ENCODE measurements at regions not wholly inside any gene's neighbourhood (a gene's known extent, or its start where the extent isn't known, plus 50 kb on each side); places are given as distances from the start of the nearest gene placed in this dataset.

- ATAC-seq (replicated peaks in 1 of 2) (no peak), DNase-seq (no peak)
- no peaks in the 10 kb centered on the region for H3K9me3 Mint-ChIP-seq
- H3K27ac Mint-ChIP-seq, result no peak overlapping the region
- H3K4me1 Mint-ChIP-seq (ENCODE audit: low read depth), result no peaks in the 10 kb centered on the region
- no peaks in the 10 kb centered on the region for H3K36me3 Mint-ChIP-seq (ENCODE audit: insufficient read depth in 2 of 2)
- no peak overlapping the region for H3K4me3 Mint-ChIP-seq
- no peaks in the 10 kb centered on the region for H3K27me3 Mint-ChIP-seq (ENCODE audit: low read depth)
Measured at GRCh38 chr2:15802657-15803542, 137.4 kb upstream of the MYCN start.

GRCh38 chr2:15803543-15804245 is 136.7 kb upstream of the MYCN start:
- no peak for ATAC-seq (replicated peaks in 1 of 2)
- Mint-ChIP-seq H3K36me3 (ENCODE audit: insufficient read depth in 2 of 2) (no peaks in the 10 kb centered on the region), H3K9me3 (no peaks in the 10 kb centered on the region), H3K27me3 (ENCODE audit: low read depth) (no peaks in the 10 kb centered on the region), H3K4me1 (ENCODE audit: low read depth) (no peaks in the 10 kb centered on the region), H3K27ac (no peak overlapping the region), H3K4me3 (no peak overlapping the region)
- DNase-seq, result no peak

- H3K4me1 Mint-ChIP-seq (ENCODE audit: low read depth), result no peaks in the 10 kb centered on the region
- no peak overlapping the region for H3K27ac Mint-ChIP-seq
- no peak for ATAC-seq (replicated peaks in 1 of 2)
- H3K36me3 Mint-ChIP-seq (ENCODE audit: insufficient read depth in 2 of 2), result no peaks in the 10 kb centered on the region
- DNase-seq, result no peak
- H3K27me3 Mint-ChIP-seq (ENCODE audit: low read depth), result no peaks in the 10 kb centered on the region
- no peaks in the 10 kb centered on the region for H3K9me3 Mint-ChIP-seq
- H3K4me3 Mint-ChIP-seq, result no peak overlapping the region
Measured at GRCh38 chr2:15804246-15804619, 136.1 kb upstream of the MYCN start.

GRCh38 chr2:15804691-15805090 is 135.7 kb upstream of the MYCN start:
- DNase-seq (no peak), ATAC-seq (replicated peaks in 1 of 2) (no peak)
- H3K36me3 Mint-ChIP-seq (ENCODE audit: insufficient read depth in 2 of 2), result no peaks in the 10 kb centered on the region
- H3K4me3 Mint-ChIP-seq, result no peak overlapping the region
- no peaks in the 10 kb centered on the region for H3K9me3 Mint-ChIP-seq
- no peaks in the 10 kb centered on the region for H3K4me1 Mint-ChIP-seq (ENCODE audit: low read depth)
- H3K27me3 Mint-ChIP-seq (ENCODE audit: low read depth), result no peaks in the 10 kb centered on the region
- H3K27ac Mint-ChIP-seq, result no peak overlapping the region

- H3K36me3 Mint-ChIP-seq (ENCODE audit: insufficient read depth in 2 of 2), result no peaks in the 10 kb centered on the region
- H3K9me3 Mint-ChIP-seq, result no peaks in the 10 kb centered on the region
- no peak for ATAC-seq (replicated peaks in 1 of 2)
Measured at GRCh38 chr2:15805206-15805605, 135.1 kb upstream of the MYCN start.

GRCh38 chr2:15805772-15806171 is 134.6 kb upstream of the MYCN start:
- no peak overlapping the region for H3K27ac Mint-ChIP-seq
- H3K4me3 Mint-ChIP-seq, result no peak overlapping the region
- ATAC-seq (replicated peaks in 1 of 2) (no peak), DNase-seq (no peak)
- no peaks in the 10 kb centered on the region for H3K4me1 Mint-ChIP-seq (ENCODE audit: low read depth)
- no peaks in the 10 kb centered on the region for H3K27me3 Mint-ChIP-seq (ENCODE audit: low read depth)
- H3K9me3 Mint-ChIP-seq, result no peaks in the 10 kb centered on the region
- H3K36me3 Mint-ChIP-seq (ENCODE audit: insufficient read depth in 2 of 2), result no peaks in the 10 kb centered on the region

More at GRCh38 chr2:15805206-15805605, 135.1 kb upstream of the MYCN start:
- Mint-ChIP-seq H3K4me1 (ENCODE audit: low read depth) (no peaks in the 10 kb centered on the region), H3K27me3 (ENCODE audit: low read depth) (no peaks in the 10 kb centered on the region), H3K27ac (no peak overlapping the region), H3K4me3 (no peak overlapping the region)
- DNase-seq, result no peak

GRCh38 chr2:15806801-15807417 is 133.4 kb upstream of the MYCN start:
- H3K36me3 Mint-ChIP-seq (ENCODE audit: insufficient read depth in 2 of 2), result no peaks in the 10 kb centered on the region
- H3K4me1 Mint-ChIP-seq (ENCODE audit: low read depth), result no peaks in the 10 kb centered on the region
- H3K27ac Mint-ChIP-seq, result no peak overlapping the region
- H3K9me3 Mint-ChIP-seq, result no peaks in the 10 kb centered on the region
- no peak overlapping the region for H3K4me3 Mint-ChIP-seq
- H3K27me3 Mint-ChIP-seq (ENCODE audit: low read depth), result no peaks in the 10 kb centered on the region
- DNase-seq (no peak), ATAC-seq (replicated peaks in 1 of 2) (no peak)

GRCh38 chr2:15807418-15808203 is 132.7 kb upstream of the MYCN start:
- H3K27ac Mint-ChIP-seq, result no peak overlapping the region
- ATAC-seq (replicated peaks in 1 of 2), result no peak
- no peaks in the 10 kb centered on the region for H3K9me3 Mint-ChIP-seq
- no peaks in the 10 kb centered on the region for H3K36me3 Mint-ChIP-seq (ENCODE audit: insufficient read depth in 2 of 2)
- no peaks in the 10 kb centered on the region for H3K4me1 Mint-ChIP-seq (ENCODE audit: low read depth)
- DNase-seq, result no peak
- H3K27me3 Mint-ChIP-seq (ENCODE audit: low read depth), result no peaks in the 10 kb centered on the region
- no peak overlapping the region for H3K4me3 Mint-ChIP-seq

GRCh38 chr2:15808204-15808910 is 132.0 kb upstream of the MYCN start:
- H3K36me3 Mint-ChIP-seq (ENCODE audit: insufficient read depth in 2 of 2), result no peaks in the 10 kb centered on the region
- ATAC-seq (replicated peaks in 1 of 2), result no peak
- H3K4me3 Mint-ChIP-seq, result no peak overlapping the region
- H3K9me3 Mint-ChIP-seq, result no peaks in the 10 kb centered on the region
- H3K4me1 Mint-ChIP-seq (ENCODE audit: low read depth), result no peaks in the 10 kb centered on the region
- no peak for DNase-seq
- H3K27me3 Mint-ChIP-seq (ENCODE audit: low read depth), result no peaks in the 10 kb centered on the region
- H3K27ac Mint-ChIP-seq, result no peak overlapping the region

- no peaks in the 10 kb centered on the region for H3K27me3 Mint-ChIP-seq (ENCODE audit: low read depth)
- ATAC-seq (replicated peaks in 1 of 2) (no peak), DNase-seq (no peak)
Measured at GRCh38 chr2:15808944-15809343, 131.4 kb upstream of the MYCN start.

GRCh38 chr2:15809404-15809803 is 130.9 kb upstream of the MYCN start:
- Mint-ChIP-seq H3K4me3 (no peak overlapping the region), H3K27me3 (ENCODE audit: low read depth) (no peaks in the 10 kb centered on the region), H3K36me3 (ENCODE audit: insufficient read depth in 2 of 2) (no peaks in the 10 kb centered on the region), H3K4me1 (ENCODE audit: low read depth) (no peaks in the 10 kb centered on the region), H3K9me3 (no peaks in the 10 kb centered on the region), H3K27ac (no peak overlapping the region)
- DNase-seq, result no peak
- ATAC-seq (replicated peaks in 1 of 2), result no peak

More at GRCh38 chr2:15808944-15809343, 131.4 kb upstream of the MYCN start:
- no peaks in the 10 kb centered on the region for H3K36me3 Mint-ChIP-seq (ENCODE audit: insufficient read depth in 2 of 2)
- H3K9me3 Mint-ChIP-seq, result no peaks in the 10 kb centered on the region
- H3K4me1 Mint-ChIP-seq (ENCODE audit: low read depth), result no peaks in the 10 kb centered on the region
- H3K27ac Mint-ChIP-seq, result no peak overlapping the region
- no peak overlapping the region for H3K4me3 Mint-ChIP-seq

- Mint-ChIP-seq H3K4me3 (no peak overlapping the region), H3K27me3 (ENCODE audit: low read depth) (peaks cover 7% of the 10 kb centered on the region), H3K9me3 (no peaks in the 10 kb centered on the region), H3K36me3 (ENCODE audit: insufficient read depth in 2 of 2) (no peaks in the 10 kb centered on the region), H3K4me1 (ENCODE audit: low read depth) (no peaks in the 10 kb centered on the region), H3K27ac (no peak overlapping the region)
- DNase-seq, result no peak
- ATAC-seq (replicated peaks in 1 of 2), result no peak
Measured at GRCh38 chr2:15810477-15811150, 129.7 kb upstream of the MYCN start.

All from activated T-cell treated with anti-CD3 and anti-CD28 coated beads, Interleukin-2, amount 50 U/mL, for 72 hours (primary cell).